Prostate gland (tissue), 2 donors: ENCODE measurements at regions not wholly inside any gene's neighbourhood (a gene's known extent, or its start where the extent isn't known, plus 50 kb on each side); places are given as distances from the start of the nearest gene placed in this dataset.

Source experiments
- POLR2AphosphoS5 ChIP-seq: sonication (generic); formaldehyde crosslinking; IDR thresholded peaks from one replicate; pipeline ENCODE4 v1.6.1; 2017; ENCODE audit warnings: antibody characterized with exemption
- TF ChIP-seq, protein P1 (sequence below), 4 experiments: fragments of 200-600 bp in 2 of 4; fragments of 450-650 bp in 2 of 4; sonication (generic) in 2 of 4; IDR thresholded peaks; 1 replicate in 3 of 4; 2 replicates in 1 of 4; pipeline ENCODE4 v1.5.1; 2016 to 2019; ENCODE audit warnings: antibody characterized with exemption in 4 of 4, mild to moderate bottlenecking in 2 of 4, moderate library complexity in 2 of 4

DNA sequence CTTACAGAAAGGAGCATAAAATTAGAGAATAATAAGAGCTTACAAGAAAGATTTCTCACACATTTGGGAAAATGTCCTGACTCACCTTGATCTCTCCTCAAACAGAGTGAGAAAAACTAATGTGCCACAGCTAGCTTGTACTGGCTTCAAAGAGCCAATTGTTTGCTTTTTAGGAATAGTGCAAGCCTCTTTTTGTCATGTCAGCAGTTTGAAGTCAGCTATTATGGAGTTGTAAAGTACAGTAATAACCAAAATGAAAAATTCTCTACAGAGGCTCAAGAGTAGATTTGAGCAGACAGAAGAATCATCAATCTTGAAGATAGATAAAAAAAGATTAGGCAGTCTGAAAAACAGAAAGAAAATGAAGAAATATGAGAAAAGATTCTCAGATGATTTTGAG is 313.4 kb upstream of the GPR149 start:
- TF ChIP-seq, protein P1, sequence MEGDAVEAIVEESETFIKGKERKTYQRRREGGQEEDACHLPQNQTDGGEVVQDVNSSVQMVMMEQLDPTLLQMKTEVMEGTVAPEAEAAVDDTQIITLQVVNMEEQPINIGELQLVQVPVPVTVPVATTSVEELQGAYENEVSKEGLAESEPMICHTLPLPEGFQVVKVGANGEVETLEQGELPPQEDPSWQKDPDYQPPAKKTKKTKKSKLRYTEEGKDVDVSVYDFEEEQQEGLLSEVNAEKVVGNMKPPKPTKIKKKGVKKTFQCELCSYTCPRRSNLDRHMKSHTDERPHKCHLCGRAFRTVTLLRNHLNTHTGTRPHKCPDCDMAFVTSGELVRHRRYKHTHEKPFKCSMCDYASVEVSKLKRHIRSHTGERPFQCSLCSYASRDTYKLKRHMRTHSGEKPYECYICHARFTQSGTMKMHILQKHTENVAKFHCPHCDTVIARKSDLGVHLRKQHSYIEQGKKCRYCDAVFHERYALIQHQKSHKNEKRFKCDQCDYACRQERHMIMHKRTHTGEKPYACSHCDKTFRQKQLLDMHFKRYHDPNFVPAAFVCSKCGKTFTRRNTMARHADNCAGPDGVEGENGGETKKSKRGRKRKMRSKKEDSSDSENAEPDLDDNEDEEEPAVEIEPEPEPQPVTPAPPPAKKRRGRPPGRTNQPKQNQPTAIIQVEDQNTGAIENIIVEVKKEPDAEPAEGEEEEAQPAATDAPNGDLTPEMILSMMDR (IDR thresholded peaks at IDR 0.05): no peak
- TF ChIP-seq POLR2AphosphoS5: no peak
